A549 (cell line): ENCODE measurements at regions not wholly inside any gene's neighbourhood (a gene's known extent, or its start where the extent isn't known, plus 50 kb on each side); places are given as distances from the start of the nearest gene placed in this dataset.
"Not testable (repeated sequence)": the region's sequence is repeated elsewhere in the genome, so short reads cannot be mapped to it uniquely, and the experiment has no call there.

Experiments
- ATAC-seq, 2 experiments: fragments of 200-7000 bp in 1 of 2; fragments of >200 bp in 1 of 2; cut with Nextera tagmentation in 1 of 2; cut with Tn5 transposase in 1 of 2; 3 replicates each; pipeline versions ENCODE4 v1.8.0 to v1.9.1; 2018 to 2020; ENCODE audit warnings: mild to moderate bottlenecking in 1 of 2, moderate library complexity in 1 of 2
- CTCF ChIA-PET: fragments of 300-600 bp; sonication (Branson Sonifier 250); formaldehyde crosslinking; extraction: SDS; loops from one replicate; lab custom pipeline; 2021; ENCODE audit warnings: antibody characterized with exemption, inconsistent platforms; lab: Yijun Ruan, JAX
- POLR2A ChIA-PET: fragments of 350-600 bp; formaldehyde crosslinking; extraction: SDS; loops from one replicate; lab custom pipeline; 2021; ENCODE audit warnings: antibody characterized with exemption, inconsistent platforms; lab: Yijun Ruan, JAX
- DNase-seq, 2 experiments: peaks; one replicate each; pipeline versions ENCODE4 v3.0.0 to v3.0.0-alpha.2; 2011 to 2016; ENCODE audit warnings: low read depth in 1 of 2, low spot score in 1 of 2
- FAIRE-seq: peaks from 2 replicates; lab custom pipeline; 2011; peaks lifted over from hg19 to GRCh38; lab: Jason Lieb, UNC
- H3K27ac ChIP-seq, 2 experiments: fragments of >200 bp; sonication (Bioruptor Twin); formaldehyde crosslinking; 3 replicates each; pipeline ENCODE4 v1.5.1; 2016 to 2017
- H3K4me1 ChIP-seq: fragments of >200 bp; sonication (Bioruptor Twin); formaldehyde crosslinking; 3 replicates; pipeline ENCODE4 v1.6.1; 2016
- H3K4me2 ChIP-seq: fragments of >200 bp; sonication (Bioruptor Twin); formaldehyde crosslinking; 3 replicates; pipeline ENCODE4 v1.6.1; 2016
- H3K4me3 ChIP-seq: fragments of >200 bp; sonication (Bioruptor Twin); formaldehyde crosslinking; 3 replicates; pipeline ENCODE4 v1.5.1; 2016
- H3K9me3 ChIP-seq: fragments of >200 bp; sonication (Bioruptor Twin); formaldehyde crosslinking; 3 replicates; pipeline ENCODE4 v1.6.1; 2016
- BCL3 ChIP-seq: fragments of >200 bp; sonication (Bioruptor Twin); formaldehyde crosslinking; IDR thresholded peaks from 3 replicates; pipeline ENCODE4 v1.6.1; 2016
- CBX8 ChIP-seq: fragments of 200-600 bp; sonication (generic); IDR thresholded peaks from 2 replicates; pipeline ENCODE4 v1.6.1; 2016
- CEBPB ChIP-seq, 2 experiments: fragments of >200 bp in 1 of 2; sonication (Bioruptor Twin) in 1 of 2; formaldehyde crosslinking in 1 of 2; IDR thresholded peaks; 2 replicates each; pipeline ENCODE4 v1.6.1; 2012 to 2016
- CHD2 ChIP-seq: fragments of 150-350 bp; IDR thresholded peaks from 2 replicates; pipeline ENCODE4 v1.6.1; 2014; ENCODE audit warnings: low read length; ENCODE audit not compliant: partially characterized antibody
- CHD4 ChIP-seq: fragments of 200-600 bp; sonication (generic); IDR thresholded peaks from 2 replicates; pipeline ENCODE4 v1.6.1; 2016; ENCODE audit warnings: antibody characterized with exemption, mild to moderate bottlenecking, borderline replicate concordance
- CTCF ChIP-seq: fragments of >200 bp; sonication (Bioruptor Twin); formaldehyde crosslinking; IDR thresholded peaks from 3 replicates; pipeline ENCODE4 v1.5.1; 2016
- EHMT2 ChIP-seq: fragments of 200-600 bp; sonication (generic); IDR thresholded peaks from 2 replicates; pipeline ENCODE4 v1.6.1; 2016; ENCODE audit warnings: antibody characterized with exemption, low read depth, mild to moderate bottlenecking, moderate library complexity
- EP300 ChIP-seq, 2 experiments: fragments of >200 bp; sonication (Bioruptor Twin); formaldehyde crosslinking; IDR thresholded peaks; 2 replicates in 1 of 2; 3 replicates in 1 of 2; pipeline ENCODE4 v1.6.1; 2016 to 2017
- ESRRA ChIP-seq: fragments of 150-350 bp; IDR thresholded peaks from 2 replicates; pipeline ENCODE4 v1.6.1; 2014; ENCODE audit warnings: mild to moderate bottlenecking, low read length, borderline replicate concordance
- FOSB ChIP-seq: fragments of 250-450 bp; sonication (Bioruptor Pico); IDR thresholded peaks from 2 replicates; pipeline ENCODE4 v1.5.0; 2020; ENCODE audit warnings: mild to moderate bottlenecking, moderate library complexity
- FOSL2 ChIP-seq, 2 experiments: fragments of 450-650 bp in 1 of 2; fragments of >200 bp in 1 of 2; sonication (Bioruptor Twin) in 1 of 2; formaldehyde crosslinking; IDR thresholded peaks; 2 replicates each; pipeline versions ENCODE4 v1.5.0 to v1.6.1; 2016 to 2020; ENCODE audit warnings: mild to moderate bottlenecking in 1 of 2, moderate library complexity in 1 of 2
- HDAC2 ChIP-seq: fragments of 200-600 bp; sonication (generic); IDR thresholded peaks from 2 replicates; pipeline ENCODE4 v1.6.1; 2016
- HOXA7 ChIP-seq: fragments of 250-450 bp; sonication (Bioruptor Pico); IDR thresholded peaks from 2 replicates; pipeline ENCODE4 v1.5.0; 2020; ENCODE audit warnings: mild to moderate bottlenecking, moderate library complexity
- HOXB5 ChIP-seq: fragments of 250-450 bp; sonication (Bioruptor Pico); IDR thresholded peaks from 2 replicates; pipeline ENCODE4 v1.5.0; 2020; ENCODE audit warnings: mild to moderate bottlenecking, moderate library complexity
- JUN ChIP-seq, 2 experiments: fragments of >200 bp; sonication (Bioruptor Twin); formaldehyde crosslinking; IDR thresholded peaks; 2 replicates in 1 of 2; 3 replicates in 1 of 2; pipeline ENCODE4 v1.6.1; 2016 to 2017
- KDM1A ChIP-seq: fragments of 200-600 bp; sonication (generic); IDR thresholded peaks from 2 replicates; pipeline ENCODE4 v1.6.1; 2016; ENCODE audit warnings: low read depth, mild to moderate bottlenecking
- MAFK ChIP-seq: fragments of 450-650 bp; IDR thresholded peaks from 2 replicates; pipeline ENCODE4 v1.6.1; 2014; ENCODE audit not compliant: partially characterized antibody
- NFE2L2 ChIP-seq: fragments of 150-350 bp; conservative IDR thresholded peaks from 2 replicates; pipeline ENCODE4 v1.6.1; 2014; ENCODE audit warnings: low read length
- NR3C1 ChIP-seq: fragments of >200 bp; sonication (Bioruptor Twin); formaldehyde crosslinking; IDR thresholded peaks from 3 replicates; pipeline ENCODE4 v1.6.1; 2017
- PBX3 ChIP-seq: IDR thresholded peaks from 2 replicates; pipeline ENCODE4 v1.6.1; 2012
- POLR2AphosphoS2 ChIP-seq: conservative IDR thresholded peaks from 2 replicates; pipeline ENCODE4 v1.6.1; 2012; ENCODE audit warnings: low read length, improper control_type of control experiment, inconsistent platforms
- RAD21 ChIP-seq, 2 experiments: fragments of >200 bp in 1 of 2; sonication (Bioruptor Twin) in 1 of 2; formaldehyde crosslinking in 1 of 2; IDR thresholded peaks in 1 of 2; conservative IDR thresholded peaks in 1 of 2; 2 replicates in 1 of 2; 3 replicates in 1 of 2; pipeline ENCODE4 v1.6.1; 2012 to 2018; ENCODE audit warnings: inconsistent platforms in 1 of 2
- RFX5 ChIP-seq: fragments of 450-650 bp; IDR thresholded peaks from 2 replicates; pipeline ENCODE4 v1.7.1; 2014; ENCODE audit warnings: antibody characterized with exemption, mild to moderate bottlenecking, moderate library complexity
- ZC3H11A ChIP-seq: fragments of 450-650 bp; IDR thresholded peaks from 2 replicates; pipeline ENCODE4 v1.6.1; 2014; ENCODE audit warnings: antibody characterized with exemption, mild to moderate bottlenecking
- ZFP36 ChIP-seq: fragments of 450-650 bp; IDR thresholded peaks from 2 replicates; pipeline ENCODE4 v1.6.1; 2014; ENCODE audit warnings: borderline replicate concordance; ENCODE audit not compliant: partially characterized antibody
- WGBS: methylation state at CpG from one replicate; pipeline ENCODE4 v1.1.6; 2017; ENCODE audit errors: missing lambda C conversion rate; 5-methylcytosine and 5-hydroxymethylcytosine counted together

- ATAC-seq = no peak
- no peak overlapping the region for H3K4me2 ChIP-seq
- TF ChIP-seq CBX8 (no peak), NR3C1 (no peak), ZFP36 (no peak), CEBPB (IDR thresholded peaks at IDR 0.05) (no peak), FOSL2 (IDR thresholded peaks at IDR 0.05) (no peak), FOSL2 (CRISPR knock-in tag; IDR thresholded peaks at IDR 0.05) (no peak), ZC3H11A (no peak), BCL3 (no peak), NFE2L2 (no peak), ESRRA (no peak)
- no peak overlapping the region for H3K27ac ChIP-seq
- POLR2A ChIA-PET = no interaction called here
- H3K4me3 ChIP-seq = no peak overlapping the region
- FAIRE-seq = no peak
- no peaks in the 10 kb centered on the region for H3K9me3 ChIP-seq
- DNase-seq = no peak
- no peaks in the 10 kb centered on the region for H3K4me1 ChIP-seq
- CTCF ChIA-PET = no interaction called here
- 38% methylated on average over 7 of the region's 7 CpGs for WGBS
Measured at GRCh38 chr2:129806990-129807389, 172.5 kb upstream of the RAB6C start.

GRCh38 chr2:129807642-129808338, 171.7 kb upstream of the RAB6C start:
- ATAC-seq, POLR2A ChIA-PET, H3K4me3 ChIP-seq, CTCF ChIA-PET, H3K4me1 ChIP-seq, DNase-seq, H3K9me3 ChIP-seq, H3K27ac ChIP-seq, FAIRE-seq, H3K4me2 ChIP-seq: not testable (repeated sequence)
- 44% methylated on average over 21 of the region's 22 CpGs for WGBS

GRCh38 chr2:129810521-129810920, 168.9 kb upstream of the RAB6C start:
- ATAC-seq (no peak), FAIRE-seq (no peak), DNase-seq (no peak)
- TF ChIP-seq EP300 (IDR thresholded peaks at IDR 0.05) (no peak), POLR2AphosphoS2 (no peak), CTCF (no peak), FOSB (CRISPR knock-in tag) (no peak), KDM1A (no peak), EHMT2 (no peak), PBX3 (no peak), JUN (IDR thresholded peaks at IDR 0.05) (no peak), ZC3H11A (no peak), FOSL2 (IDR thresholded peaks at IDR 0.05) (no peak), FOSL2 (CRISPR knock-in tag; IDR thresholded peaks at IDR 0.05) (no peak), ESRRA (no peak), CHD4 (no peak), RAD21 (conservative IDR thresholded peaks at IDR 0.05 in 1 of 2, IDR thresholded peaks at IDR 0.05 in 1 of 2) (no peak), MAFK (no peak), RFX5 (no peak), HOXA7 (CRISPR knock-in tag) (no peak), HDAC2 (no peak), HOXB5 (no peak), NFE2L2 (no peak), CHD2 (no peak)
- TF ChIP-seq, all 56 proteins: peak for 0
- WGBS = 4% methylated on average over 3 of the region's 3 CpGs
- H3K4me1 ChIP-seq = no peaks in the 10 kb centered on the region
- no peak overlapping the region for H3K4me3 ChIP-seq
- H3K27ac ChIP-seq = no peak overlapping the region
- H3K9me3 ChIP-seq = no peaks in the 10 kb centered on the region
- POLR2A ChIA-PET = no interaction called here
- H3K4me2 ChIP-seq = no peak overlapping the region
- CTCF ChIA-PET = interaction anchor here (1.5 kb wide), 1 partner anchor 62 kb away, joined by 3 read pairs; no protein-coding TSS in a partner anchor
